ENCODE measurements at regions not wholly inside any gene's neighbourhood (a gene's known extent, or its start where the extent isn't known, plus 50 kb on each side); places are given as distances from the start of the nearest gene placed in this dataset.

DNA sequence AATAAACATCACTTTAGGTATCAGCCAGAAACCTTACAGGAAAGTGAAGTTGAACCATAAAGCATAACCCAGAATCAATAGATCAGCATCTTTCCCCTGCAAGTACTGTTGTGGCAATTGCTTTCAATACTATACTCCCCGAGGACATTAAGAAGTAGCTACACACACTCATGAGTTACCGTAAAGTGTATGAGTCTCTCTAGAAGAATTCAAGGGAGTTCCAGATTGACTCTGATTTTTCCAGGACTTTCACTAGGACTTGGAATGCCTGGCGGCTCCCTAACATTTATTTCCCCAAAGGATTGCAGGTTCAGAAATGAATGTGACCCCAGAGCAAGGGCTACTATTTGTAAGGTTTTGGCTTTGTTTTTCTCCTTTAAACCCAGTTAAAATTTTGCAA lies 465.4 kb upstream of the MDGA2 start:
- Histone ChIP-seq H3K4me3 (ENCODE audit: low read depth, low read length) (no peak overlapping the region), H3K27me3 (ENCODE audit: control insufficient read depth, insufficient read depth, low read length) (no peaks in the 10 kb centered on the region), H3K36me3 (ENCODE audit: control insufficient read depth, insufficient read depth, low read length) (no peaks in the 10 kb centered on the region)
- FAIRE-seq = no peak
- DNase-seq (ENCODE audit: low read depth) = no peak
- TF ChIP-seq, protein P1, sequence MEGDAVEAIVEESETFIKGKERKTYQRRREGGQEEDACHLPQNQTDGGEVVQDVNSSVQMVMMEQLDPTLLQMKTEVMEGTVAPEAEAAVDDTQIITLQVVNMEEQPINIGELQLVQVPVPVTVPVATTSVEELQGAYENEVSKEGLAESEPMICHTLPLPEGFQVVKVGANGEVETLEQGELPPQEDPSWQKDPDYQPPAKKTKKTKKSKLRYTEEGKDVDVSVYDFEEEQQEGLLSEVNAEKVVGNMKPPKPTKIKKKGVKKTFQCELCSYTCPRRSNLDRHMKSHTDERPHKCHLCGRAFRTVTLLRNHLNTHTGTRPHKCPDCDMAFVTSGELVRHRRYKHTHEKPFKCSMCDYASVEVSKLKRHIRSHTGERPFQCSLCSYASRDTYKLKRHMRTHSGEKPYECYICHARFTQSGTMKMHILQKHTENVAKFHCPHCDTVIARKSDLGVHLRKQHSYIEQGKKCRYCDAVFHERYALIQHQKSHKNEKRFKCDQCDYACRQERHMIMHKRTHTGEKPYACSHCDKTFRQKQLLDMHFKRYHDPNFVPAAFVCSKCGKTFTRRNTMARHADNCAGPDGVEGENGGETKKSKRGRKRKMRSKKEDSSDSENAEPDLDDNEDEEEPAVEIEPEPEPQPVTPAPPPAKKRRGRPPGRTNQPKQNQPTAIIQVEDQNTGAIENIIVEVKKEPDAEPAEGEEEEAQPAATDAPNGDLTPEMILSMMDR (IDR thresholded peaks at IDR 0.05; ENCODE audit: insufficient read depth, low read length, severe bottlenecking) = no peak

DNA sequence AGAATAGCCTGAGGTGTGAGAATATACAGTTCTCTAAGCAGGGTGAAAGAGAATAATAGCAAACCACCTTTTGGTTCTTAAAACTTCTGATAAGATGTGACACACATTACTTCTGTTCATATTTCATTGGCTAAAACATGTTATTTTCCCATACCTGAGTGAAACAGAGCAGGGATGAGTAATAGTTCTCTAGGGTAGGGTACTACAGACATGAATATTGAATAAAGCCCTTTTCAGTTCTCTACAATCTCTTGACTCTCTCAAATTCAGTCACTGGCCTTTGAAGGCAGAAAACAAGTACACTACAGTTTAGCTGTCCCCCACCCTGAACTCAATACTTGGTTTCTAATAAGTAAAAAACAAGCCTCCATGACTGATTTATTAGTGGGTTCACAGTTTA lies 454.1 kb upstream of the MDGA2 start:
- Histone ChIP-seq H3K27me3 (ENCODE audit: control insufficient read depth, insufficient read depth, low read length) (no peaks in the 10 kb centered on the region), H3K4me3 (ENCODE audit: low read depth, low read length) (no peak overlapping the region), H3K36me3 (ENCODE audit: control insufficient read depth, insufficient read depth, low read length) (no peaks in the 10 kb centered on the region)
- DNase-seq (ENCODE audit: low read depth) (no peak), FAIRE-seq (no peak)
- TF ChIP-seq, protein P1 (IDR thresholded peaks at IDR 0.05; ENCODE audit: insufficient read depth, low read length, severe bottlenecking) = no peak

DNA sequence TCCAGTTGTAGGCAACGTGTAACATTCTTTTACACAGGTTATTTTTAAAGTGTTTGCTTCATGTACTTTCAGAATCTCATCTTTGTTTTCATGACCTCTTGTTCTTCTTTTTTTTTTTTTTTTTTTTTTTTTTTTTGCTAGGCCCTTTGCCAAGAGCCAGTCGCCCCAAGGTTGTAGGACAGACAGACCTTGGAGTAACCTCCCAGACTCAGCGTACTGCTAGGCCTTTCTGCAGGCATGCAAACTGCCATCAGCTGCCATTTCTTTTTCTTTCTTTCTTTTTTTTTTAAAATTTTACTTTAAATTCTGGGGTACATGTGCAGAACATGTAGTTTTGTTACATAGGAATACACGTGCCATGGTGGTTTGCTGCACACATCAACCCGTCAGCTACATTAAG lies 452.3 kb upstream of the MDGA2 start:
- no peak overlapping the region for H3K4me3 ChIP-seq (ENCODE audit: low read depth, low read length)

DNA sequence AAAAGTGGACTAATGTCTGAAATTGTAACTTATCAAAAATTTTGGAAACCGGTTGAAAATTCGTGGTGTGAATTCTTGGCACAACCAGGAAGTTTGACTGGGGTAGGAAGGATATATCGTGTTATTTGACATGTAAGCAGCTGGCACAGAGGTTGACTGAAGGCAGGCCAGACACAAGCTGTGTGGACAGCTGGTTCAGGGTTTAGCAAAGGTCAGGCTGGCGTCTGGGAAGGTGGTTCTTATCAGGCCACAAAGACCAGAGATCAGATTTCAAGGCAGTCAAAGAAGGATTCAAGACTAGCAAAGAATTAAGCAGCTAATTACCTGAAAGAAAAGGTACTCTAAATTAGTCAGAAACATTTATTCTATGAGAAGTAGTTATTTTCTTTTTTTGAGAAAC lies 450.2 kb upstream of the MDGA2 start:
- DNase-seq (ENCODE audit: low read depth) (no peak), FAIRE-seq (no peak)
- Histone ChIP-seq H3K36me3 (ENCODE audit: control insufficient read depth, insufficient read depth, low read length) (no peaks in the 10 kb centered on the region), H3K4me3 (ENCODE audit: low read depth, low read length) (no peak overlapping the region), H3K27me3 (ENCODE audit: control insufficient read depth, insufficient read depth, low read length) (no peaks in the 10 kb centered on the region)
- TF ChIP-seq, protein P1 (IDR thresholded peaks at IDR 0.05; ENCODE audit: insufficient read depth, low read length, severe bottlenecking) = no peak

More for the DNA sequence above, 452.3 kb upstream of the MDGA2 start:
- no peak for DNase-seq (ENCODE audit: low read depth)
- H3K36me3 ChIP-seq (ENCODE audit: control insufficient read depth, insufficient read depth, low read length) = no peaks in the 10 kb centered on the region
- no peak for FAIRE-seq
- no peaks in the 10 kb centered on the region for H3K27me3 ChIP-seq (ENCODE audit: control insufficient read depth, insufficient read depth, low read length)
- TF ChIP-seq, protein P1 (IDR thresholded peaks at IDR 0.05; ENCODE audit: insufficient read depth, low read length, severe bottlenecking) = no peak

DNA sequence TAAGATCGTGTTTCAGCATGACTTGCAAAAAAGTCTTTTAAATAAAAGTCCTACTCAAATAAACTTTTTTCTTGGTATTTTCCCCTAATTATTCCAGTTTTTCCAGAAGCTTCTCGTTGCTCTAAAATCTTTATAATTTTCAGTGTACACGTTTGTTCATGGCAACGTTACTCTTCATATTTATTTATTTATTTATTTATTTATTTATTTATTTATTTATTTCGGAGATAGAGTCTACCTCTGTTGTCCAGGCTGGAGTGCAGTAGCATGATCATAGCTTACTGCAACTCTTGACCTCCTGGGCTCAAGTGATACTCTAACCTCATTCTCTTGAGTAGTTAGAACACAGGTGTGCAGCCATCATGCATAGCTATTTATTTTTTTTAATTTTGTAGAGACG lies 438.3 kb upstream of the MDGA2 start:
- Histone ChIP-seq H3K36me3 (ENCODE audit: control insufficient read depth, insufficient read depth, low read length) (no peaks in the 10 kb centered on the region), H3K4me3 (ENCODE audit: low read depth, low read length) (no peak overlapping the region), H3K27me3 (ENCODE audit: control insufficient read depth, insufficient read depth, low read length) (no peaks in the 10 kb centered on the region)
- FAIRE-seq (no peak), DNase-seq (ENCODE audit: low read depth) (no peak)
- TF ChIP-seq, protein P1 (IDR thresholded peaks at IDR 0.05; ENCODE audit: insufficient read depth, low read length, severe bottlenecking) = no peak

DNA sequence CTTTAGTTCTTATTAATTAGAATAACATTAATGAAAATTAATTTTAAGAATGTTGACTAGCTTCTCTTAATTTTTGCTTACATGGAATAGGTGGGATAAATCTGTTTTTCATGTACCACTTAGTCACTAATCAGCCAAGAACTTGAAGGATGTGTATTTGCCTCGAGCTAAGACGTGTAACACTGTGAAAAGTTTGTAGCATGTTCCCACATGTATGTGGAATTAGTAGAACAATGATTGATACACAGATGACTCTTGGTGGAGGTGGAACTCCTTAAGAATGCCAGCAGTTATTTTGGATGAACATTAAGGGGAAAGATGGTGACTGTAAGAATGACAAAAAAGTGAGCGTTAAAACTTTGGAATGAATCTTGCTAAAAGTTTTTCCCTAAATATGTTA lies 435.7 kb upstream of the MDGA2 start:
- Histone ChIP-seq H3K4me3 (ENCODE audit: low read depth, low read length) (no peak overlapping the region), H3K36me3 (ENCODE audit: control insufficient read depth, insufficient read depth, low read length) (no peaks in the 10 kb centered on the region), H3K27me3 (ENCODE audit: control insufficient read depth, insufficient read depth, low read length) (no peaks in the 10 kb centered on the region)
- DNase-seq (ENCODE audit: low read depth) = peak; percentile 32
- TF ChIP-seq, protein P1 (IDR thresholded peaks at IDR 0.05; ENCODE audit: insufficient read depth, low read length, severe bottlenecking) = no peak
- no peak for FAIRE-seq
